ENCODE measurements at regions not wholly inside any gene's neighbourhood (a gene's known extent, or its start where the extent isn't known, plus 50 kb on each side); places are given as distances from the start of the nearest gene placed in this dataset.

DNA sequence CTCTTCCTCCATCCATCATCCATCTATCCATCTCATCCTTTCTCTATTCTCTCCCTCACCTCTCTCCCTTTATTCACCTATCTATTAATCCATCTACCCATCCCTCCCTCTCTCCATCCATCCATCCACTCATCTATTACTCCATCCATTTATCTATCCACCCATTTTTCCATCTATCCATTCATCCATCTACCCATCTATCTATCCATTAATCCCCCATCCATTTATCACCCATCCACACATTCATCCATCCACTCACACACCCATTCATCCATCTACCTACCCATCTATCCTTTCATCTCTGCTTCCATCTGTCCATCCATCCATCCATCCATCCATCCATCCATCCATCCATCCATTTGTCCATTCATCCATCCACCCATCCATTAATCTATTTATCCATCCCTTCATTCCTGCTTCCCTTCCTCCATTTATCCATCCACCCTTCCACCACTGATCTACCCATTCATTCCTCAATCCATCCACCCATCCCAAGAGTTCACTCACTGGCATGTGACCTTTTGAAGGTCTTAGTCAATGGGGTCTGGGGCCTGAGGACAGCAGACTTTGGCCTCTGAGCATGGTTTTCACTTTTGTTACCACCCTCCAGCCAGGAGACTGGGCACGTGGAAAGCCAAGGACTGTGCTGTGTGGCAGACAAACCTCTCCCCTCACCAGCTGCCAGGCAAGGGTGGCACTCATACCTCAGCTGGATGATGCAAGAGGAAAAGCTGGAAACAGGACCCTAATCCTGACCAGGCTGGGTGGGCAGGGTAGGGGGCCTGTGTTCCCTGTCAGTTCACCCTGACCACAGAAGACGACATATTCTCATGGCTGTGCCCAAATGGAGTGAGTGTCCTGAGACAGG lies 126.7 kb downstream of the URI1 start:
- TF ChIP-seq, protein P1, sequence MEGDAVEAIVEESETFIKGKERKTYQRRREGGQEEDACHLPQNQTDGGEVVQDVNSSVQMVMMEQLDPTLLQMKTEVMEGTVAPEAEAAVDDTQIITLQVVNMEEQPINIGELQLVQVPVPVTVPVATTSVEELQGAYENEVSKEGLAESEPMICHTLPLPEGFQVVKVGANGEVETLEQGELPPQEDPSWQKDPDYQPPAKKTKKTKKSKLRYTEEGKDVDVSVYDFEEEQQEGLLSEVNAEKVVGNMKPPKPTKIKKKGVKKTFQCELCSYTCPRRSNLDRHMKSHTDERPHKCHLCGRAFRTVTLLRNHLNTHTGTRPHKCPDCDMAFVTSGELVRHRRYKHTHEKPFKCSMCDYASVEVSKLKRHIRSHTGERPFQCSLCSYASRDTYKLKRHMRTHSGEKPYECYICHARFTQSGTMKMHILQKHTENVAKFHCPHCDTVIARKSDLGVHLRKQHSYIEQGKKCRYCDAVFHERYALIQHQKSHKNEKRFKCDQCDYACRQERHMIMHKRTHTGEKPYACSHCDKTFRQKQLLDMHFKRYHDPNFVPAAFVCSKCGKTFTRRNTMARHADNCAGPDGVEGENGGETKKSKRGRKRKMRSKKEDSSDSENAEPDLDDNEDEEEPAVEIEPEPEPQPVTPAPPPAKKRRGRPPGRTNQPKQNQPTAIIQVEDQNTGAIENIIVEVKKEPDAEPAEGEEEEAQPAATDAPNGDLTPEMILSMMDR (IDR thresholded peaks at IDR 0.05): no peak
- TF ChIP-seq POLR2A (IDR thresholded peaks at IDR 0.05): no peak

Measured in body of pancreas (tissue), 4 donors.